ENCODE measurements at regions not wholly inside any gene's neighbourhood (a gene's known extent, or its start where the extent isn't known, plus 50 kb on each side); places are given as distances from the start of the nearest gene placed in this dataset.

GRCh38 chr5:87755360-87755759 lies 342.6 kb upstream of the CCNH start:
- Histone ChIP-seq H3K9me3 (ENCODE audit: low read length) (no peaks in the 10 kb centered on the region), H3K27me3 (ENCODE audit: insufficient read depth, low read depth, low read length) (no peaks in the 10 kb centered on the region), H3K27ac (ENCODE audit: low read length) (peak overlapping the region; percentile 65), H4K20me1 (ENCODE audit: insufficient read depth) (no peaks in the 10 kb centered on the region), H3K79me2 (replicated peaks; ENCODE audit: insufficient read depth, low read length) (no peaks in the 10 kb centered on the region), H3K9ac (ENCODE audit: low read length) (no peak overlapping the region), H2AFZ (ENCODE audit: low read depth, low read length) (no peak overlapping the region), H3K9me2 (ENCODE audit: insufficient read depth, low read length) (no peaks in the 10 kb centered on the region), H3K4me3 (ENCODE audit: low read length) (no peak overlapping the region), H3K4me2 (ENCODE audit: low read length) (no peak overlapping the region), H3F3A (ENCODE audit: insufficient read depth, low read length, poor library complexity, severe bottlenecking) (no peaks in the 10 kb centered on the region), H3K36me3 (ENCODE audit: insufficient read depth, low read length) (no peaks in the 10 kb centered on the region)
- TF ChIP-seq SMC3 (conservative IDR thresholded peaks at IDR 0.05; ENCODE audit: poor library complexity) (no peak), POLR2AphosphoS5 (IDR thresholded peaks at IDR 0.05) (no peak), REST (IDR thresholded peaks at IDR 0.05; ENCODE audit: borderline replicate concordance) (no peak), RAD21 (conservative IDR thresholded peaks at IDR 0.05) (no peak), TAF1 (IDR thresholded peaks at IDR 0.05; ENCODE audit: low read depth) (no peak), CTCF (IDR thresholded peaks at IDR 0.05; ENCODE audit: poor library complexity, severe bottlenecking) (no peak), EP300 (conservative IDR thresholded peaks at IDR 0.05; ENCODE audit: poor library complexity, severe bottlenecking) (no peak), EZH2 (IDR thresholded peaks at IDR 0.05; ENCODE audit: borderline replicate concordance, insufficient read depth, low read length, poor library complexity, severe bottlenecking) (no peak), MXI1 (conservative IDR thresholded peaks at IDR 0.05; ENCODE audit: poor library complexity, severe bottlenecking) (no peak)

GRCh38 chr5:87754009-87754757 lies 341.5 kb upstream of the CCNH start:
- H3K27ac ChIP-seq (ENCODE audit: low read length) = peak overlapping the region; percentile 65
- H3F3A ChIP-seq (ENCODE audit: insufficient read depth, low read length, poor library complexity, severe bottlenecking) = no peaks in the 10 kb centered on the region
- no peaks in the 10 kb centered on the region for H3K79me2 ChIP-seq (replicated peaks; ENCODE audit: insufficient read depth, low read length)
- peak overlapping the region; percentile 16 for H2AFZ ChIP-seq (ENCODE audit: low read depth, low read length)
- no peaks in the 10 kb centered on the region for H3K36me3 ChIP-seq (ENCODE audit: insufficient read depth, low read length)
- H3K4me3 ChIP-seq (ENCODE audit: low read length) = peak overlapping the region; percentile 30
- H3K9me2 ChIP-seq (ENCODE audit: insufficient read depth, low read length) = no peaks in the 10 kb centered on the region
- no peaks in the 10 kb centered on the region for H3K9me3 ChIP-seq (ENCODE audit: low read length)
- TF ChIP-seq EZH2 (IDR thresholded peaks at IDR 0.05; ENCODE audit: borderline replicate concordance, insufficient read depth, low read length, poor library complexity, severe bottlenecking) (no peak), RAD21 (conservative IDR thresholded peaks at IDR 0.05) (no peak), POLR2AphosphoS5 (IDR thresholded peaks at IDR 0.05) (no peak), EP300 (conservative IDR thresholded peaks at IDR 0.05; ENCODE audit: poor library complexity, severe bottlenecking) (no peak), REST (IDR thresholded peaks at IDR 0.05; ENCODE audit: borderline replicate concordance) (no peak), CTCF (IDR thresholded peaks at IDR 0.05; ENCODE audit: poor library complexity, severe bottlenecking) (no peak), SMC3 (conservative IDR thresholded peaks at IDR 0.05; ENCODE audit: poor library complexity) (no peak), TAF1 (IDR thresholded peaks at IDR 0.05; ENCODE audit: low read depth) (no peak), MXI1 (conservative IDR thresholded peaks at IDR 0.05; ENCODE audit: poor library complexity, severe bottlenecking) (no peak)
- peak overlapping the region; percentile 36 for H3K9ac ChIP-seq (ENCODE audit: low read length)
- H3K4me2 ChIP-seq (ENCODE audit: low read length) = no peak overlapping the region
- no peaks in the 10 kb centered on the region for H3K27me3 ChIP-seq (ENCODE audit: insufficient read depth, low read depth, low read length)
- no peaks in the 10 kb centered on the region for H4K20me1 ChIP-seq (ENCODE audit: insufficient read depth)

Measured in neural cell (in vitro differentiated cells).